Renal pelvis (tissue), 1 donor: ENCODE measurements at regions not wholly inside any gene's neighbourhood (a gene's known extent, or its start where the extent isn't known, plus 50 kb on each side); places are given as distances from the start of the nearest gene placed in this dataset.
A peak's percentile ranks its signal among the peaks of the same experiment; 100 is the strongest.

Source experiments
- DNase-seq: peaks from one replicate; pipeline ENCODE4 v3.0.0-alpha.2; 2013

- no peak for DNase-seq
Measured at GRCh38 chr5:164351245-164351834, 845.9 kb downstream of the MAT2B start.

- no peak for DNase-seq
Measured at GRCh38 chr5:164352695-164353094, 847.3 kb downstream of the MAT2B start.

DNA sequence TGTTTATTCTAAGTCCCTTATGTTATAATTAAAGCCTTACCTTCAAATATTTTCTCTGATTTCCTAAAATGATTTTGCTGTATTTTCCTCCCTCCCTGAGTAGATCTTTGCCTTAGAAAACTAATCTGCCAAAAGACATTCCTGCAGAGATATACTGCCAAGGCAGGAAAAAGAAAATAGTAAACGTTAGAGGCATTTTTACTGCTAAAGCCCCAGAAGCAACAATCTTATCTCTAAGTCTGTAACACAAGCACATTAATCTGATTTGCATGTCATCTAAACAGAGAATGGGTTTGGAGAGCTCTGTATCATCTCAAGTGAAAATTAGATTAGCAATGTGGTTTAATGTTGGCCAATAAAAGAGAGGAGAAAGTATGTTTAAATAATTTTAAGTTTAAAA is 847.7 kb downstream of the MAT2B start:
- peak; percentile 40 for DNase-seq

- no peak for DNase-seq
Measured at GRCh38 chr5:164354139-164354751, 848.8 kb downstream of the MAT2B start.

DNA sequence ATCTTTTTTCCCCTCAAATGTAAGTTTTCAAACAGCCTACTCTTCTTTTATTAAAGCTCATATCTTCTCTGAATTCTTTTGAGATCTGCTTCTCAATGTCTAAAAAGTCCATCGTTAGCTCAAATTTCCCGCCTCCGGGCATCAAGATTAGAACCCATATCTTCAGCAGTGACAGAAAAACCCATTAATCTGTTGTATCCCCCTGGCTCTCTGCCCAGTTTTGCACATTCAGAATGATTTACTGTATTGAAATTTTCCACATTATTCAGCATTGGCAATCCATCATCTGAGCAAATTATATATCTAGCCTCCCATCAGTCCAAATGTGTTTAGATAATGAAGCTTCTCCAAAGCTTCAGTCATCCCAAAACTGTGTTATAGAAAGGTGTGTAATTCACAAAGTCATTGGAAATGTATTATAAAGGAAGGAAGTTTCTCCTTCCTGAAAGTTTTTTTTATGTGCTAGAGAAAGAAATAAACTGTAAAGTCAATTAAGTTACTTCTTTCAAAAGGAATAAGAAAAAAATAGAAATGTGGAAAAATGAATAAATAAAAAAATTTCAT is 849.9 kb downstream of the MAT2B start:
- DNase-seq, result no peak

DNA sequence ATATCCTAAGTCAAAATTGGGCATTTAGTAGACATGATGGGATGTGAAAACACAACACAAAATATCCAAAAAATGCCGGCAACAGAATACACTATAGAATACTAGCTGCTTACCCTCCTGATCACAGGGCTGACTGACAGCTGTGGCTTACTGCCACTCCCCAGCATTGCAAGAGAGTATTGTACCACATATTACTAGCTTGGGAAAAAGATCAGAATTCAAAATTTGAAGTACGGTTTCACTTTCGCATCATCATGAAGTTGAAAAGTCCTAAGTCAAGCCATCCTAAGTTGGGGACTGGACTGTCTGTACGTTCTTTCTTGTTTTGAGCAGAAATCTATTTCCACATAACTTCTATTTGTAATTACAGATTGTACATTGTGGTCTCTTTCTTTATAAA is 851.4 kb downstream of the MAT2B start:
- DNase-seq, result no peak

GRCh38 chr5:164357395-164358033 is 852.1 kb downstream of the MAT2B start:
- DNase-seq, result no peak

- DNase-seq, result no peak
Measured at GRCh38 chr5:164358531-164359259, 853.3 kb downstream of the MAT2B start.

- DNase-seq, result no peak
Measured at GRCh38 chr5:164359260-164360255, 854.1 kb downstream of the MAT2B start.

DNA sequence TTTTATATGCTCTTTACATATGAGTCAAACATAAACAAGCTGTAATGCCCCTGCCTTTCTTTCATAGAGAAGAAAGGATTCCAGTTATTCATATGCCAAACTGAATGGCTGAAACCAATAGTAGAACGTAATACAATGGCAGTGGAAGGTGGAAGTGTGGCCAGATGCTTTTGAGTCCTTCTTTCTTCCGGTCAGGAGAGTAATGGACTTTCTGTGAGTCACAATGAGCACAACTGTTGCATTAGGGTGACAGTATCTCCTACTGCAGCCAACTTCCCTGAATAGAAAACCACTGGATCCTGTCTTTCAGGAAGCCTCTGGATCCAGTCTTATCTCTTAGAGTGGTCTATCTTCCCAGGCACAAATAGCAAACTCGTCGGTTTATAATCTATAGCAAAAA is 855.2 kb downstream of the MAT2B start:
- DNase-seq, result no peak

DNA sequence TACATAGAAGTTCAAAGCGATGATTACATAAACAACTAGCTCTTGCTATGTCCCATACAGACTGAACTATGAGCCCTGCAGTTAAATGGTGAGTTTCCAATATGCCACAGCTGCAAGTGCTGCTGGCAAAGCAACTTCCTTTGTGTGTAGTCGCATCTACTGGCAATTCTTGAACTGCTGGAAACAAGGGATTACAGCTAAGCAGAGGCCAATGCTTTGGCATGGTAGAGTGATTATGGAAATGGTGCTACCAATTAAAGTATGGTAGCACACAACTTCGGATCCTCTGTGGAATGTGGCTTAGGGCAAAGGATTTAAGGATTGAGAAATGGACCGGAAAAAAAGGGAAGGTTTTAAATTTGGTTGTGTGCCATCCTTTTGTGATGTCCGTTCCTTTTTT is 856.6 kb downstream of the MAT2B start:
- DNase-seq, result no peak

- DNase-seq, result no peak
Measured at GRCh38 chr5:164362835-164363234, 857.4 kb downstream of the MAT2B start.

GRCh38 chr5:164364237-164365208 is 859.1 kb downstream of the MAT2B start:
- DNase-seq, result no peak

GRCh38 chr5:164370841-164371240 is 865.4 kb downstream of the MAT2B start:
- DNase-seq, result no peak

DNA sequence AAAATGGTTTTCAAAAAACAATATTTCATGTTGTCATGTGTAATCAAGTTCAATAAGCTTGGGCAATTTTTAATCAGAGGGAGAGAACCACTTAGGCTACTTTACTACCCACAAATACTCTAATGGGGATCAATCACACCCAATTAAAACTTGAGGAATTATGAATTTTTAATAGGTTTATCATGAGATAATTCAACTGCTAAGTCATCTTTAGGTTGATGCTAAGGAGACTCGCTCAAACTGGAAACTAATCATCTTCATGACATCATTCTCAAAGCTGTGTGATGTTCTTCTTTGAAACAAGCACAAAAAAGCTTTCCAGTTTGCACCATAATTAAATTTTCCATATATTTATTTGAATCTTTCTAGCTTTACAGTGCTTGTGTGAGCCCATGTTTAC is 867.5 kb downstream of the MAT2B start:
- no peak for DNase-seq

DNA sequence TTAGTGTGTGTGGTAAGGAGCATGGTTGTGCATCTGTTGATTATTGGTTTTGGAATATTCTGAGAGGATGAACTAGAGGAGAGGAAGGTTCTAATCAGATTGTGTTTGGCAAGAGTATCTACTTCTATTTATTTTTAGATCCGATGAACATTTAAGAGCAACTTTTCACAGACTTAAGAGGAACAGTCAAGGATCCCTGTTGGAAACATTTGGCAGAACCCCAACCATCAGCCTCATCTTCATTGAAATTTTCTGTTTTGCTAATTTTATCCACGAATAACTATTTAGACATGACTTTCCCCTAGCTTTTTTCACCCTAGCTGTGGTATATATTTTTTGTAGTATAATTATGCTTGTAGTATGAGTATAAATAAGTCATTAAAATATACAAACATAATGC is 868.5 kb downstream of the MAT2B start:
- no peak for DNase-seq

DNA sequence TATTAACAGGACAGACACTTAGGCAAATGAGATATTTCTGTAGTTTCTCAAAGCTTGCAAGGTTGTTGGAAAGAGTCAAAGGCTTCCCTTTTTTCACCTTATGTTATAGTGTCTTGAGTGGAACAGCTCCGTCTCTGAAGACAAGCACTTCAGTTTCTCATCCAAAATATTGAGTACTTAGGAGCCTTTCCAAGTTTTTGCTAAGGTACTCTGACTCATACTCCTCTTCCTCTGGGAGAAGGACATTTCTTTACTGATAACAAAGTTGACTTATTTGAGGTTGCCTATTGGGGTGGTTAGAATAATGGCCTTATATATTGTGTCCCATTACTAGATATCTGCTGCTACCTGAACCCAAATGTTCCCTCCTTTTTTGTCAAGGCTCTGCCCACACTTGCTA is 869.6 kb downstream of the MAT2B start:
- DNase-seq, result no peak

- DNase-seq, result no peak
Measured at GRCh38 chr5:164376843-164377242, 871.4 kb downstream of the MAT2B start.

- DNase-seq, result no peak
Measured at GRCh38 chr5:164377746-164378145, 872.3 kb downstream of the MAT2B start.

DNA sequence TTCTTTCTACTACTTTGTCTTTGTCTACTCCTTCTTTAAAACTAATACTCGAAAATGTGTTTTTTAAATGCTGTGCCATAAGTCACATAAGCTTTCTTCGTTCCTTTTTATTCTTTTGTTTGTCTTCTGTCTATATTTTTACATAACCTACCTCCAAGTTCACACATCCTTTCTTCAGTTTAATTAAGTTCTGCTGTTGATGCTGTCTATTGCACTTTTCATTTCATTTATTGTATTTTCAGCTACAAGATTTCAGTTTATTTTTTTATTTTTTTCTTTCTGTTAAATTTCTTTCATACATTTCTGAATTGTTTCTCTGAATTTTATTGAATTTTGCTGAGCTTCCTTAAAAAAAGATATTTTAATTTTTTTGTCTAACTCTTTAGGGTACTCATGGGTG is 878.2 kb downstream of the MAT2B start:
- DNase-seq, result no peak
